H1 (cell line): ENCODE measurements at regions not wholly inside any gene's neighbourhood (a gene's known extent, or its start where the extent isn't known, plus 50 kb on each side); places are given as distances from the start of the nearest gene placed in this dataset.

Experiments used
- CTCF ChIA-PET: fragments of 300-600 bp; sonication (Branson Sonifier 250); formaldehyde crosslinking; loops from one replicate; lab custom pipeline; 2021; ENCODE audit not compliant: partially characterized antibody; lab: Charles Lee
- POLR2A ChIA-PET: fragments of 300-600 bp; sonication (Branson Sonifier 250); formaldehyde crosslinking; loops from one replicate; lab custom pipeline; 2021; ENCODE audit warnings: inconsistent platforms; ENCODE audit not compliant: partially characterized antibody; lab: Charles Lee
- DNase-seq, 2 experiments: peaks; one replicate each; pipeline versions ENCODE4 v3.0.0 to v3.0.0-alpha.2; 2010 to 2022; ENCODE audit warnings: low spot score in 2 of 2, low read depth in 1 of 2, mixed read lengths in 1 of 2
- FAIRE-seq: peaks from 2 replicates; lab custom pipeline; 2011; peaks lifted over from hg19 to GRCh38; lab: Jason Lieb, UNC
- H2AFZ ChIP-seq: 2 replicates; pipeline ENCODE4 v1.8.1; 2012; ENCODE audit warnings: low read length, inconsistent platforms
- H2AK5ac ChIP-seq: 2 replicates; pipeline ENCODE4 v1.6.1; 2013; ENCODE audit warnings: low read depth, low read length
- H2BK120ac ChIP-seq: replicated peaks from 2 replicates; pipeline ENCODE3; 2013; ENCODE audit warnings: low read depth, low read length, inconsistent platforms
- H2BK12ac ChIP-seq: 2 replicates; pipeline ENCODE4 v1.6.1; 2013; ENCODE audit warnings: low read depth, low read length
- H2BK15ac ChIP-seq: 2 replicates; pipeline ENCODE4 v1.6.1; 2013; ENCODE audit warnings: low read length
- H2BK20ac ChIP-seq: 2 replicates; pipeline ENCODE4 v1.6.1; 2013; ENCODE audit warnings: low read length
- H2BK5ac ChIP-seq: 2 replicates; pipeline ENCODE4 v1.6.1; 2013; ENCODE audit warnings: low read depth, low read length
- H3K14ac ChIP-seq: 2 replicates; pipeline ENCODE4 v1.6.1; 2013; ENCODE audit warnings: inconsistent platforms; ENCODE audit not compliant: insufficient read length
- H3K18ac ChIP-seq: 2 replicates; pipeline ENCODE4 v1.6.1; 2013; ENCODE audit warnings: low read length; ENCODE audit errors: extremely low read depth
- H3K23ac ChIP-seq: 2 replicates; pipeline ENCODE4 v1.6.1; 2013; ENCODE audit warnings: inconsistent platforms; ENCODE audit not compliant: insufficient read length
- H3K23me2 ChIP-seq: 2 replicates; pipeline ENCODE4 v1.6.1; 2013; ENCODE audit warnings: low read depth, low read length
- H3K27ac ChIP-seq: 2 replicates; pipeline ENCODE4 v1.6.1; 2011; ENCODE audit warnings: low read depth, low read length, inconsistent platforms
- H3K27me3 ChIP-seq, 4 experiments: replicated peaks in 1 of 4; 1 replicate in 1 of 4; 2 replicates in 3 of 4; pipeline versions ENCODE4 v1.6.1 to v1.8.1; 2011 to 2013; ENCODE audit warnings: low read length in 3 of 4, mild to moderate bottlenecking in 3 of 4, inconsistent platforms in 2 of 4, mixed read lengths in 2 of 4, moderate library complexity in 1 of 4; ENCODE audit not compliant: control insufficient read depth in 3 of 4, insufficient read depth in 3 of 4; ENCODE audit errors: extremely low read depth in 1 of 4
- H3K36me3 ChIP-seq, 4 experiments: 2 replicates each; pipeline versions ENCODE4 v1.6.1 to v1.8.1; 2011 to 2013; ENCODE audit warnings: mild to moderate bottlenecking in 4 of 4, low read length in 3 of 4, moderate library complexity in 2 of 4, control low read depth in 1 of 4, inconsistent platforms in 1 of 4; ENCODE audit not compliant: insufficient read depth in 4 of 4, control insufficient read depth in 2 of 4
- H3K4ac ChIP-seq: replicated peaks from 2 replicates; pipeline ENCODE3; 2013; ENCODE audit warnings: low read length, low read depth, mixed read lengths, inconsistent platforms; ENCODE audit not compliant: insufficient read length
- H3K4me1 ChIP-seq, 4 experiments: replicated peaks in 1 of 4; 1 replicate in 1 of 4; 2 replicates in 3 of 4; pipeline versions ENCODE4 v1.6.1 to v1.8.1; 2011 to 2013; ENCODE audit warnings: low read length in 3 of 4, inconsistent platforms in 2 of 4, mixed read lengths in 1 of 4; ENCODE audit not compliant: insufficient read depth in 4 of 4, control insufficient read depth in 3 of 4
- H3K4me2 ChIP-seq, 2 experiments: 2 replicates each; pipeline versions ENCODE4 v1.6.1 to v1.8.1; 2011 to 2013; ENCODE audit warnings: low read depth in 2 of 2, low read length in 2 of 2, control low read depth in 1 of 2, inconsistent platforms in 1 of 2, mild to moderate bottlenecking in 1 of 2; ENCODE audit not compliant: insufficient read depth in 1 of 2
- H3K4me3 ChIP-seq, 4 experiments: fragments of 200-600, 300-600 bp in 1 of 4; sonication (generic), shearing (Covaris generic), sonication (Bioruptor Twin) in 1 of 4; 2 replicates each; pipeline versions ENCODE4 v1.5.1 to v1.8.1; 2011 to 2016; ENCODE audit warnings: low read length in 4 of 4, low read depth in 3 of 4, control low read depth in 2 of 4, inconsistent platforms in 2 of 4, mild to moderate bottlenecking in 2 of 4, mixed read lengths in 1 of 4, moderate library complexity in 1 of 4; ENCODE audit not compliant: insufficient read depth in 2 of 4; ENCODE audit errors: extremely low read depth in 1 of 4
- H3K56ac ChIP-seq: replicated peaks from 2 replicates; pipeline ENCODE3; 2013; ENCODE audit warnings: low read depth, mild to moderate bottlenecking, mixed read lengths, low read length, inconsistent platforms; ENCODE audit not compliant: insufficient read length
- H3K79me1 ChIP-seq: 2 replicates; pipeline ENCODE4 v1.6.1; 2013; ENCODE audit warnings: low read depth, low read length, control low read depth
- H3K79me2 ChIP-seq, 2 experiments: 2 replicates each; pipeline versions ENCODE4 v1.6.1 to v1.8.1; 2012 to 2013; ENCODE audit warnings: low read length in 2 of 2, mild to moderate bottlenecking in 2 of 2, inconsistent platforms in 1 of 2; ENCODE audit not compliant: insufficient read depth in 2 of 2, control insufficient read depth in 1 of 2
- H3K9ac ChIP-seq, 4 experiments: replicated peaks in 1 of 4; 1 replicate in 1 of 4; 2 replicates in 3 of 4; pipeline versions ENCODE4 v1.6.1 to v1.8.1; 2011 to 2013; ENCODE audit warnings: low read depth in 3 of 4, low read length in 3 of 4, control low read depth in 2 of 4, mild to moderate bottlenecking in 2 of 4, moderate library complexity in 2 of 4, inconsistent platforms in 1 of 4; ENCODE audit errors: extremely low read depth in 1 of 4
- H3K9me3 ChIP-seq, 2 experiments: 2 replicates each; pipeline versions ENCODE4 v1.6.1 to v1.8.1; 2012 to 2013; ENCODE audit warnings: mild to moderate bottlenecking in 2 of 2, moderate library complexity in 2 of 2, control low read depth in 1 of 2, inconsistent platforms in 1 of 2, low read depth in 1 of 2, low read length in 1 of 2, mixed read lengths in 1 of 2; ENCODE audit not compliant: insufficient read depth in 2 of 2
- H4K20me1 ChIP-seq, 2 experiments: replicated peaks in 1 of 2; 2 replicates each; pipeline versions ENCODE3 to v1.8.1; 2011 to 2013; ENCODE audit warnings: inconsistent platforms in 2 of 2, low read length in 2 of 2, mild to moderate bottlenecking in 1 of 2; ENCODE audit not compliant: insufficient read depth in 2 of 2, control insufficient read depth in 1 of 2
- H4K5ac ChIP-seq: 2 replicates; pipeline ENCODE4 v1.6.1; 2013; ENCODE audit warnings: low read length, low read depth, mixed read lengths, inconsistent platforms; ENCODE audit not compliant: insufficient read length
- H4K8ac ChIP-seq: 2 replicates; pipeline ENCODE4 v1.8.0; 2013; ENCODE audit warnings: mild to moderate bottlenecking, moderate library complexity, low read length, inconsistent platforms; ENCODE audit not compliant: insufficient read depth; ENCODE audit errors: extremely low read depth
- H4K91ac ChIP-seq: replicated peaks from 2 replicates; pipeline ENCODE3; 2013; ENCODE audit warnings: low read length, mixed read lengths, inconsistent platforms; ENCODE audit not compliant: insufficient read length
- EGR1 ChIP-seq: IDR thresholded peaks from 2 replicates; pipeline ENCODE4 v1.6.1; 2011; ENCODE audit warnings: low read depth, low read length, borderline replicate concordance
- KDM4A ChIP-seq: IDR thresholded peaks from one replicate; pipeline ENCODE4 v1.7.1; 2012; ENCODE audit warnings: low read depth, mild to moderate bottlenecking, moderate library complexity, low read length, inconsistent platforms; ENCODE audit not compliant: severe bottlenecking
- SAP30 ChIP-seq: fragments of 300-600 bp; sonication (generic); IDR thresholded peaks from 2 replicates; pipeline ENCODE4 v1.7.1; 2012; ENCODE audit warnings: low read length, moderate library complexity, mild to moderate bottlenecking, inconsistent platforms; ENCODE audit not compliant: insufficient read depth, insufficient replicate concordance
- SIRT6 ChIP-seq: IDR thresholded peaks from one replicate; pipeline ENCODE4 v1.7.1; 2012; ENCODE audit warnings: low read length, inconsistent platforms
- SP1 ChIP-seq: IDR thresholded peaks from 2 replicates; pipeline ENCODE4 v1.6.1; 2011; ENCODE audit warnings: low read depth, low read length
- SP4 ChIP-seq: IDR thresholded peaks from 2 replicates; pipeline ENCODE4 v1.6.1; 2012; ENCODE audit warnings: low read length, inconsistent platforms
- SUZ12 ChIP-seq: fragments of 200-600 bp; sonication (generic); IDR thresholded peaks from 2 replicates; pipeline ENCODE4 v1.6.1; 2012; ENCODE audit warnings: mild to moderate bottlenecking, inconsistent platforms, low read length, moderate library complexity, mixed read lengths
- TCF12 ChIP-seq: IDR thresholded peaks from 2 replicates; pipeline ENCODE4 v1.6.1; 2011; ENCODE audit warnings: low read depth, mild to moderate bottlenecking, low read length
- TEAD4 ChIP-seq: IDR thresholded peaks from 2 replicates; pipeline ENCODE4 v1.6.1; 2012; ENCODE audit warnings: low read depth, low read length, inconsistent platforms, mixed read lengths
- WGBS, 2 experiments: shearing (Covaris generic) in 1 of 2; methylation state at CpG; one replicate each; pipeline versions ENCODE4 v1.1.6 to v1.1.7; 2013 to 2015; ENCODE audit warnings: low lambda C conversion rate in 2 of 2, mixed read lengths in 2 of 2, inconsistent platforms in 1 of 2, low coverage in 1 of 2, missing lambda C conversion rate in 1 of 2; ENCODE audit not compliant: insufficient replicate concordance in 2 of 2, insufficient coverage in 1 of 2, insufficient read length in 1 of 2; ENCODE audit errors: extremely low coverage in 1 of 2, missing lambda C conversion rate in 1 of 2; 5-methylcytosine and 5-hydroxymethylcytosine counted together
- TF ChIP-seq, protein P1 (sequence below): IDR thresholded peaks from 2 replicates; pipeline ENCODE4 v1.6.1; 2011; ENCODE audit warnings: low read depth, mild to moderate bottlenecking, low read length; ENCODE audit not compliant: insufficient read depth
- TF ChIP-seq, protein P2 (sequence below), 3 experiments: IDR thresholded peaks; 1 replicate in 2 of 3; 2 replicates in 1 of 3; pipeline versions ENCODE4 v1.5.1 to v1.6.1; 2011; ENCODE audit warnings: low read length in 3 of 3, mild to moderate bottlenecking in 3 of 3, inconsistent platforms in 2 of 3, low read depth in 1 of 3, moderate library complexity in 1 of 3; ENCODE audit not compliant: insufficient read depth in 1 of 3; ENCODE audit errors: control extremely low read depth in 1 of 3
- TF ChIP-seq, protein P3 (sequence below): IDR thresholded peaks from 2 replicates; pipeline ENCODE4 v1.6.1; 2012; ENCODE audit warnings: inconsistent platforms

DNA sequence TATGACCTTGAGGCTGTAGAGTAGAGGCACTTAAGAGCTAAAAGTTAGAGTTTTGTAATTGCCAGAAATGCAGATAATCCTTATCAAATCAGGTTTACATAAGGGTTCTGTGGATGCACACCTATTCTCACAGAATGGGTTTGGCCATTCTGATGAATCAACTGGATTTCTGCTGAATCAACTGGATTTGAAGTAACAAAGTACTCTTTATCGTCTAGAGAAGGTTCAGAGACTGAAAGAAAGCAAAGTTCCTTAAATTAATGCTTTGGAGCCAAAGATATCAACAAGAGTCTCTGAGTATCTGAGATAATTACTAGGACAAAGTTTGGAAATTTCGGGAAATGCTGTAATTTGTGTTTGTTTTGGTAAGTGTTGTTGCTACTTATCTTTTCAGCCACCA, 669.6 kb upstream of the ZNF608 start:
- H3K9me3 ChIP-seq: no peaks in the 10 kb centered on the region
- no peak overlapping the region for H3K18ac ChIP-seq
- no peaks in the 10 kb centered on the region for H4K20me1 ChIP-seq
- H2BK15ac ChIP-seq: no peak overlapping the region
- CTCF ChIA-PET: no interaction called here
- no peaks in the 10 kb centered on the region for H3K27me3 ChIP-seq
- H3K4me1 ChIP-seq: peaks cover 0 to 19% (median 14%) of the 10 kb centered on the region in 4 experiments; a peak in 6 of 7 replicates
- H3K79me1 ChIP-seq: no peaks in the 10 kb centered on the region
- H2BK12ac ChIP-seq: no peak overlapping the region
- no peak overlapping the region for H3K14ac ChIP-seq
- no peak overlapping the region for H3K9ac ChIP-seq
- no peak overlapping the region for H4K5ac ChIP-seq
- H3K4me2 ChIP-seq: no peak overlapping the region
- no peak overlapping the region for H3K4ac ChIP-seq
- no peak overlapping the region for H2BK120ac ChIP-seq
- no peaks in the 10 kb centered on the region for H3K23me2 ChIP-seq
- no peak overlapping the region for H4K8ac ChIP-seq
- WGBS, 2 experiments: 95% methylated on average over 2 of the region's 2 CpGs; no CpG with 5 or more reads in 1 of the 2 experiments
- FAIRE-seq (no peak), DNase-seq (no peak)
- POLR2A ChIA-PET: no interaction called here
- no peak overlapping the region for H3K27ac ChIP-seq
- H3K36me3 ChIP-seq: no peaks in the 10 kb centered on the region
- H2AFZ ChIP-seq: no peak overlapping the region
- H4K91ac ChIP-seq: no peak overlapping the region
- no peak overlapping the region for H2BK20ac ChIP-seq
- no peak overlapping the region for H2BK5ac ChIP-seq
- H2AK5ac ChIP-seq: no peak overlapping the region
- H3K23ac ChIP-seq: no peak overlapping the region
- no peaks in the 10 kb centered on the region for H3K79me2 ChIP-seq
- no peak overlapping the region for H3K56ac ChIP-seq
- no peak overlapping the region for H3K4me3 ChIP-seq
- TF ChIP-seq, protein P1, sequence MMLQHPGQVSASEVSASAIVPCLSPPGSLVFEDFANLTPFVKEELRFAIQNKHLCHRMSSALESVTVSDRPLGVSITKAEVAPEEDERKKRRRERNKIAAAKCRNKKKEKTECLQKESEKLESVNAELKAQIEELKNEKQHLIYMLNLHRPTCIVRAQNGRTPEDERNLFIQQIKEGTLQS: no peak
- TF ChIP-seq SP4: no peak
- TF ChIP-seq, protein P2, sequence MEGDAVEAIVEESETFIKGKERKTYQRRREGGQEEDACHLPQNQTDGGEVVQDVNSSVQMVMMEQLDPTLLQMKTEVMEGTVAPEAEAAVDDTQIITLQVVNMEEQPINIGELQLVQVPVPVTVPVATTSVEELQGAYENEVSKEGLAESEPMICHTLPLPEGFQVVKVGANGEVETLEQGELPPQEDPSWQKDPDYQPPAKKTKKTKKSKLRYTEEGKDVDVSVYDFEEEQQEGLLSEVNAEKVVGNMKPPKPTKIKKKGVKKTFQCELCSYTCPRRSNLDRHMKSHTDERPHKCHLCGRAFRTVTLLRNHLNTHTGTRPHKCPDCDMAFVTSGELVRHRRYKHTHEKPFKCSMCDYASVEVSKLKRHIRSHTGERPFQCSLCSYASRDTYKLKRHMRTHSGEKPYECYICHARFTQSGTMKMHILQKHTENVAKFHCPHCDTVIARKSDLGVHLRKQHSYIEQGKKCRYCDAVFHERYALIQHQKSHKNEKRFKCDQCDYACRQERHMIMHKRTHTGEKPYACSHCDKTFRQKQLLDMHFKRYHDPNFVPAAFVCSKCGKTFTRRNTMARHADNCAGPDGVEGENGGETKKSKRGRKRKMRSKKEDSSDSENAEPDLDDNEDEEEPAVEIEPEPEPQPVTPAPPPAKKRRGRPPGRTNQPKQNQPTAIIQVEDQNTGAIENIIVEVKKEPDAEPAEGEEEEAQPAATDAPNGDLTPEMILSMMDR (IDR thresholded peaks at IDR 0.05; ENCODE audit: control extremely low read depth in 1 of 3, insufficient read depth in 1 of 3, low read depth in 1 of 3, low read length in 3 of 3): no peak
- no peak for TF ChIP-seq TCF12
- TF ChIP-seq SUZ12: no peak
- TF ChIP-seq TEAD4: no peak
- no peak for TF ChIP-seq EGR1
- TF ChIP-seq SP1: no peak
- no peak for TF ChIP-seq SIRT6
- TF ChIP-seq, protein P3, sequence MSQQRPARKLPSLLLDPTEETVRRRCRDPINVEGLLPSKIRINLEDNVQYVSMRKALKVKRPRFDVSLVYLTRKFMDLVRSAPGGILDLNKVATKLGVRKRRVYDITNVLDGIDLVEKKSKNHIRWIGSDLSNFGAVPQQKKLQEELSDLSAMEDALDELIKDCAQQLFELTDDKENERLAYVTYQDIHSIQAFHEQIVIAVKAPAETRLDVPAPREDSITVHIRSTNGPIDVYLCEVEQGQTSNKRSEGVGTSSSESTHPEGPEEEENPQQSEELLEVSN: no peak
- no peak for TF ChIP-seq SAP30
- TF ChIP-seq KDM4A: no peak
